H1 (cell line): ENCODE measurements at regions not wholly inside any gene's neighbourhood (a gene's known extent, or its start where the extent isn't known, plus 50 kb on each side); places are given as distances from the start of the nearest gene placed in this dataset.

Experiments
- EGR1 ChIP-seq: IDR thresholded peaks from 2 replicates; pipeline ENCODE4 v1.6.1; 2011; ENCODE audit warnings: low read depth, low read length, borderline replicate concordance
- MAFK ChIP-seq: IDR thresholded peaks from 2 replicates; pipeline ENCODE4 v1.6.1; 2012; ENCODE audit warnings: low read depth, mild to moderate bottlenecking, improper control_type of control experiment, low read length
- POU5F1 ChIP-seq: IDR thresholded peaks from 2 replicates; pipeline ENCODE4 v1.6.1; 2011; ENCODE audit warnings: low read depth, mild to moderate bottlenecking, low read length, moderate library complexity
- SRF ChIP-seq: IDR thresholded peaks from 2 replicates; pipeline ENCODE4 v1.6.1; 2011; ENCODE audit warnings: mild to moderate bottlenecking, low read depth, low read length, moderate library complexity

DNA sequence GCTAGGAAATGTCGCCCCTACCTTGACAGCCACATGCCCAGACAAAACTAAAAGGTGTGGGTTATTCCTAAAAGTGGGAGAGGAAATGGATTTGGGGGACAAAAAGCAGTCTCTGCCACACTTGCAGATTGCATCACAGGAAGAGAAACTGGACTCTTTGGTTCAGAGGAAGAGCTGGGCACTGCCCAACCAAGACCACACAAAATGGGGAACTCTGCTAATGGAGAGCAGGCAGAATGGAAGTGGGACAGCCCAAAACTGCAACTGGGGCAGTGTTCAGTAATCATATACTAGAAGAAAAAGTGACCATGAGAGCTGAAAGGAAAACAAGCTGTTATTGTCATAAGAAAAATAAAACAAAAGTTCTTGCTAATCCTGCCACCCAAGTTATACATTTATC, 138.9 kb upstream of the FRMD4B start (continued):
- TF ChIP-seq MAFK (no peak), EGR1 (no peak), POU5F1 (no peak), SRF (no peak)
